SK-N-SH (cell line): ENCODE measurements at regions not wholly inside any gene's neighbourhood (a gene's known extent, or its start where the extent isn't known, plus 50 kb on each side); places are given as distances from the start of the nearest gene placed in this dataset.
"Not testable (repeated sequence)": the region's sequence is repeated elsewhere in the genome, so short reads cannot be mapped to it uniquely, and the experiment has no call there.

Experiments
- CTCF ChIA-PET: fragments of 300-600, 350-600 bp; formaldehyde crosslinking; extraction: SDS; loops from one replicate; lab custom pipeline; 2021; lab: Yijun Ruan, JAX
- POLR2A ChIA-PET: fragments of 350-600 bp; sonication (Branson Sonifier 250); formaldehyde crosslinking; extraction: SDS; loops from one replicate; lab custom pipeline; 2020; ENCODE audit warnings: antibody characterized with exemption, inconsistent platforms; lab: Yijun Ruan, JAX
- DNase-seq: peaks from one replicate; pipeline ENCODE4 v3.0.0; 2012
- H2AFZ ChIP-seq: fragments of 200-600 bp; sonication (generic); 2 replicates; pipeline ENCODE4 v1.8.1; 2016; ENCODE audit warnings: antibody characterized with exemption, mild to moderate bottlenecking, low read depth
- H3F3A ChIP-seq: fragments of 200-600 bp; sonication (generic); replicated peaks from 2 replicates; pipeline ENCODE3; 2016; ENCODE audit warnings: antibody characterized with exemption, mild to moderate bottlenecking; ENCODE audit not compliant: insufficient read depth
- H3K27ac ChIP-seq, 2 experiments: fragments of 200-500 bp in 1 of 2; fragments of 200-600 bp in 1 of 2; sonication (Bioruptor generic) in 1 of 2; sonication (generic), shearing (Covaris generic) in 1 of 2; 2 replicates each; pipeline versions ENCODE4 v1.5.1 to v1.6.1; 2014 to 2016; ENCODE audit warnings: low read depth in 2 of 2, inconsistent platforms in 1 of 2, low read length in 1 of 2, mild to moderate bottlenecking in 1 of 2, mixed read lengths in 1 of 2
- H3K27me3 ChIP-seq: fragments of 200-600 bp; sonication (generic), shearing (Covaris generic); 2 replicates; pipeline ENCODE4 v1.6.1; 2016; ENCODE audit warnings: mixed run types; ENCODE audit not compliant: insufficient read depth
- H3K36me3 ChIP-seq, 2 experiments: fragments of 200-500 bp in 1 of 2; fragments of 200-600 bp in 1 of 2; sonication (Bioruptor generic) in 1 of 2; sonication (generic) in 1 of 2; replicated peaks in 1 of 2; 2 replicates each; pipeline versions ENCODE3 to v1.5.1; 2014 to 2016; ENCODE audit warnings: low read length in 1 of 2, mild to moderate bottlenecking in 1 of 2; ENCODE audit not compliant: insufficient read depth in 2 of 2, control insufficient read depth in 1 of 2
- H3K4me1 ChIP-seq, 2 experiments: fragments of 200-500 bp in 1 of 2; fragments of 200-600 bp in 1 of 2; sonication (Bioruptor generic) in 1 of 2; sonication (generic), shearing (Covaris generic) in 1 of 2; 2 replicates each; pipeline versions ENCODE4 v1.5.1 to v1.6.1; 2014 to 2016; ENCODE audit warnings: low read depth in 1 of 2, low read length in 1 of 2, mixed run types in 1 of 2; ENCODE audit not compliant: insufficient read depth in 2 of 2, control insufficient read depth in 1 of 2
- H3K4me2 ChIP-seq: fragments of 200-600 bp; sonication (generic), shearing (Covaris generic); 2 replicates; pipeline ENCODE4 v1.6.1; 2017; ENCODE audit warnings: mixed run types
- H3K4me3 ChIP-seq, 2 experiments: fragments of 200-500 bp in 1 of 2; fragments of 200-600 bp in 1 of 2; sonication (Bioruptor generic) in 1 of 2; sonication (generic), shearing (Covaris generic) in 1 of 2; 2 replicates each; pipeline versions ENCODE4 v1.5.1 to v1.8.1; 2014 to 2016; ENCODE audit warnings: low read depth in 2 of 2, inconsistent platforms in 1 of 2, low read length in 1 of 2, mild to moderate bottlenecking in 1 of 2, mixed read lengths in 1 of 2, moderate library complexity in 1 of 2
- H3K79me2 ChIP-seq: fragments of 200-600 bp; sonication (generic); 2 replicates; pipeline ENCODE4 v1.8.1; 2017; ENCODE audit warnings: mild to moderate bottlenecking; ENCODE audit not compliant: insufficient read depth
- H3K9ac ChIP-seq: fragments of 200-600 bp; sonication (generic); 2 replicates; pipeline ENCODE4 v1.6.1; 2017; ENCODE audit warnings: mixed run types
- H3K9me2 ChIP-seq: fragments of 200-600 bp; sonication (generic); 2 replicates; pipeline ENCODE4 v1.6.1; 2017; ENCODE audit warnings: mixed run types
- H3K9me3 ChIP-seq: fragments of 200-600 bp; sonication (generic); 2 replicates; pipeline ENCODE4 v1.6.1; 2017; ENCODE audit warnings: mixed run types, mild to moderate bottlenecking, moderate library complexity
- H4K20me1 ChIP-seq: fragments of 200-600 bp; sonication (generic); 2 replicates; pipeline ENCODE4 v1.6.1; 2017; ENCODE audit warnings: mild to moderate bottlenecking, mixed run types; ENCODE audit not compliant: insufficient read depth
- EP300 ChIP-seq, 2 experiments: IDR thresholded peaks; 2 replicates each; pipeline versions ENCODE4 v1.4.0 to v1.6.1; 2012; ENCODE audit warnings: borderline replicate concordance in 1 of 2, low read depth in 1 of 2, low read length in 1 of 2
- EZH2phosphoT487 ChIP-seq: fragments of 200-600 bp; sonication (generic); IDR thresholded peaks from 2 replicates; pipeline ENCODE4 v1.6.1; 2017; ENCODE audit warnings: low read depth, mixed run types, mild to moderate bottlenecking, antibody characterized with exemption, moderate library complexity, borderline replicate concordance
- FOSL2 ChIP-seq: IDR thresholded peaks from 2 replicates; pipeline ENCODE4 v1.4.0; 2012; ENCODE audit warnings: low read depth, mild to moderate bottlenecking, moderate library complexity, borderline replicate concordance
- FOXJ3 ChIP-seq: sonication (generic); formaldehyde crosslinking; IDR thresholded peaks from 2 replicates; pipeline ENCODE4 v1.5.1; 2020; ENCODE audit warnings: mild to moderate bottlenecking, missing genetic modification reagents
- GATA2 ChIP-seq: sonication (generic); formaldehyde crosslinking; IDR thresholded peaks from 2 replicates; pipeline ENCODE4 v1.5.0; 2020; ENCODE audit warnings: mild to moderate bottlenecking, missing genetic modification reagents
- JUND ChIP-seq: IDR thresholded peaks from 2 replicates; pipeline ENCODE4 v1.4.0; 2012
- MXI1 ChIP-seq: IDR thresholded peaks from 2 replicates; pipeline ENCODE4 v1.6.1; 2012; ENCODE audit warnings: mild to moderate bottlenecking, low read depth, low read length, improper control_type of control experiment
- NRF1 ChIP-seq: IDR thresholded peaks from 2 replicates; pipeline ENCODE4 v1.6.1; 2012; ENCODE audit warnings: low read depth, mild to moderate bottlenecking, low read length
- REST ChIP-seq: IDR thresholded peaks from 2 replicates; pipeline ENCODE4 v1.6.1; 2012; ENCODE audit warnings: mild to moderate bottlenecking, low read depth, low read length, moderate library complexity
- RFX5 ChIP-seq: IDR thresholded peaks from 2 replicates; pipeline ENCODE4 v1.6.1; 2012; ENCODE audit warnings: mild to moderate bottlenecking, improper control_type of control experiment, low read length
- RXRA ChIP-seq: IDR thresholded peaks from 2 replicates; pipeline ENCODE4 v1.4.0; 2012; ENCODE audit warnings: low read depth, mild to moderate bottlenecking, borderline replicate concordance
- SMC3 ChIP-seq: IDR thresholded peaks from 2 replicates; pipeline ENCODE4 v1.6.1; 2012; ENCODE audit warnings: low read depth, low read length, improper control_type of control experiment
- TCF12 ChIP-seq: IDR thresholded peaks from 2 replicates; pipeline ENCODE4 v1.4.0; 2012
- TEAD4 ChIP-seq: IDR thresholded peaks from 2 replicates; pipeline ENCODE4 v1.4.0; 2012; ENCODE audit warnings: mild to moderate bottlenecking, borderline replicate concordance; ENCODE audit not compliant: insufficient read depth
- ZBTB33 ChIP-seq: IDR thresholded peaks from 2 replicates; pipeline ENCODE4 v1.4.0; 2012; ENCODE audit warnings: low read depth, borderline replicate concordance
- WGBS: methylation state at CpG from one replicate; pipeline ENCODE4 v1.1.6; 2017; ENCODE audit warnings: low lambda C conversion rate; 5-methylcytosine and 5-hydroxymethylcytosine counted together
- TF ChIP-seq, protein P1 (sequence below): fragments of 150-350 bp; IDR thresholded peaks from 2 replicates; pipeline ENCODE4 v1.6.1; 2016; ENCODE audit warnings: mild to moderate bottlenecking, low read depth, low read length
- TF ChIP-seq, protein P2 (sequence below): fragments of 200-600 bp; sonication (generic); IDR thresholded peaks from 2 replicates; pipeline ENCODE4 v1.6.1; 2017; ENCODE audit warnings: antibody characterized with exemption, mild to moderate bottlenecking, moderate library complexity
- TF ChIP-seq, protein P3 (sequence below): IDR thresholded peaks from 2 replicates; pipeline ENCODE4 v1.4.0; 2012; ENCODE audit warnings: low read depth

DNA sequence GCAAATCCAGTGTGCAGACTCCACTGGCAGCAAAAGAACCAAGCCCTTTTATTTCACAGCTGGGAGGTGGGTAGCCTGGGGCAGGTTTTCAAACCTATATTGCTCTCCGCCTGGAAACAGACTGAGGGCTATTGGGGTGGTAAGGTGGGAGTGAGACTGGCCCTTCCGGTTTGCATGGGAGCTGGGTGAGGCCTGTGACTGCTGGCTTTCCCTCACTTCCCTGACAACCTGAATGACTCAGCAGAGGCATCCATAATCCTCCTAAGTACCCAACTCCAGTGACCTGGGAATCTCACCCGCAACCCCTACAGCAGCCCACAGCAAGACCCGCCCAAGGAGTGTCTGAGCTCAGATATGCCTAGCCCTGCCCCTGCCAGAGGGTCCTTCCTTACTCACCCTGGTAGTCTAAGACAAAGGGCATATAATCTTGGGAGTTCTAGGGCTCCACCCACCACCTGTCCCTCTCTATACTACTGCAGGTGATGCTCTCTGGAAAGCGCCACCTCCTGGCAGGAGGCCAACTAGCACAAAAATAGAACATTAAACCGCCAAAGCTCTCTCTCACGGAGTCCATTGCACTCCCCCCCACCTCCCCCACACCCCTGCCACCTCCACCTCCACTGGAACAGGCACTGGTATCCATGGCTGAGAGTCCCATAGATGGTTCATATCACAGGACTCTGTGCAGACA, 602.0 kb upstream of the C16orf82 start:
- TF ChIP-seq FOXJ3 (no peak), FOSL2 (no peak), RFX5 (no peak), GATA2 (no peak), EP300 (IDR thresholded peaks at IDR 0.05; ENCODE audit: borderline replicate concordance in 1 of 2, low read depth in 1 of 2, low read length in 1 of 2) (no peak), NRF1 (no peak), TEAD4 (no peak), ZBTB33 (no peak), TCF12 (no peak), SMC3 (no peak), JUND (no peak), MXI1 (no peak), RXRA (no peak), EZH2phosphoT487 (no peak), REST (no peak)
- TF ChIP-seq, protein P1, sequence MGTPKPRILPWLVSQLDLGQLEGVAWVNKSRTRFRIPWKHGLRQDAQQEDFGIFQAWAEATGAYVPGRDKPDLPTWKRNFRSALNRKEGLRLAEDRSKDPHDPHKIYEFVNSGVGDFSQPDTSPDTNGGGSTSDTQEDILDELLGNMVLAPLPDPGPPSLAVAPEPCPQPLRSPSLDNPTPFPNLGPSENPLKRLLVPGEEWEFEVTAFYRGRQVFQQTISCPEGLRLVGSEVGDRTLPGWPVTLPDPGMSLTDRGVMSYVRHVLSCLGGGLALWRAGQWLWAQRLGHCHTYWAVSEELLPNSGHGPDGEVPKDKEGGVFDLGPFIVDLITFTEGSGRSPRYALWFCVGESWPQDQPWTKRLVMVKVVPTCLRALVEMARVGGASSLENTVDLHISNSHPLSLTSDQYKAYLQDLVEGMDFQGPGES = no peak
- TF ChIP-seq, protein P2, sequence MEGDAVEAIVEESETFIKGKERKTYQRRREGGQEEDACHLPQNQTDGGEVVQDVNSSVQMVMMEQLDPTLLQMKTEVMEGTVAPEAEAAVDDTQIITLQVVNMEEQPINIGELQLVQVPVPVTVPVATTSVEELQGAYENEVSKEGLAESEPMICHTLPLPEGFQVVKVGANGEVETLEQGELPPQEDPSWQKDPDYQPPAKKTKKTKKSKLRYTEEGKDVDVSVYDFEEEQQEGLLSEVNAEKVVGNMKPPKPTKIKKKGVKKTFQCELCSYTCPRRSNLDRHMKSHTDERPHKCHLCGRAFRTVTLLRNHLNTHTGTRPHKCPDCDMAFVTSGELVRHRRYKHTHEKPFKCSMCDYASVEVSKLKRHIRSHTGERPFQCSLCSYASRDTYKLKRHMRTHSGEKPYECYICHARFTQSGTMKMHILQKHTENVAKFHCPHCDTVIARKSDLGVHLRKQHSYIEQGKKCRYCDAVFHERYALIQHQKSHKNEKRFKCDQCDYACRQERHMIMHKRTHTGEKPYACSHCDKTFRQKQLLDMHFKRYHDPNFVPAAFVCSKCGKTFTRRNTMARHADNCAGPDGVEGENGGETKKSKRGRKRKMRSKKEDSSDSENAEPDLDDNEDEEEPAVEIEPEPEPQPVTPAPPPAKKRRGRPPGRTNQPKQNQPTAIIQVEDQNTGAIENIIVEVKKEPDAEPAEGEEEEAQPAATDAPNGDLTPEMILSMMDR = no peak
- TF ChIP-seq, protein P3, sequence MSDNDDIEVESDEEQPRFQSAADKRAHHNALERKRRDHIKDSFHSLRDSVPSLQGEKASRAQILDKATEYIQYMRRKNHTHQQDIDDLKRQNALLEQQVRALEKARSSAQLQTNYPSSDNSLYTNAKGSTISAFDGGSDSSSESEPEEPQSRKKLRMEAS = no peak
- H3K9me2 ChIP-seq = no peaks in the 10 kb centered on the region
- no peak overlapping the region for H3K4me2 ChIP-seq
- no peaks in the 10 kb centered on the region for H3K9me3 ChIP-seq
- no peak overlapping the region for H3K9ac ChIP-seq
- H3K79me2 ChIP-seq = no peaks in the 10 kb centered on the region
- no peaks in the 10 kb centered on the region for H3K27me3 ChIP-seq
- no peak for DNase-seq
- WGBS = 20% methylated on average over 6 of the region's 7 CpGs
- H3K4me1 ChIP-seq = no peaks in the 10 kb centered on the region
- no peaks in the 10 kb centered on the region for H4K20me1 ChIP-seq
- CTCF ChIA-PET = interaction anchor here (0.8 kb wide), 1 partner anchor 14 kb away, joined by 3 read pairs; no protein-coding TSS in a partner anchor
- H3K36me3 ChIP-seq = no peaks in the 10 kb centered on the region
- no peaks in the 10 kb centered on the region for H3F3A ChIP-seq
- no peak overlapping the region for H3K4me3 ChIP-seq
- no peak overlapping the region for H3K27ac ChIP-seq
- POLR2A ChIA-PET = no interaction called here
- no peak overlapping the region for H2AFZ ChIP-seq

DNA sequence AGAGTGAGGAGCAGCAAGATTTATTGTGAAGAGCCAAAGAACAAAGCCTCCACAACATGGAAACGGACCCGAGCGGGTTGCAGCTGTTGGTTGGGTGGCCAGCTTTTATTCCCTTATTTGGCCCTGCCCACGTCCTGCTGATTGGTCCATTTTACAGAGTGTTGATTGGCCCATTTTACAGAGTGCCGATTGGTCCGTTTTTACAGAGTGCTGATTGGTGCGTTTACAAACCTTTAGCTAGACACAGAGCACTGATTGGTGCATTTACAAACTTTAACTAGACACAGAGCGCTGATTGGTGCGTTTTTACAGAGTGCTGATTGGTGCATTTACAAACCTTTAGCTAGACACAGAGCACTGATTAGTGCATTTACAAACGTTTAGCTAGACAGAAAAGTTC, 592.3 kb upstream of the C16orf82 start:
- H3K9me2 ChIP-seq, H3K4me2 ChIP-seq, H4K20me1 ChIP-seq, H3K36me3 ChIP-seq, CTCF ChIA-PET, H3K27ac ChIP-seq, H3K4me3 ChIP-seq, DNase-seq, H3K27me3 ChIP-seq, H3F3A ChIP-seq, POLR2A ChIA-PET, H3K9me3 ChIP-seq, H2AFZ ChIP-seq, H3K4me1 ChIP-seq, H3K79me2 ChIP-seq, H3K9ac ChIP-seq: not testable (repeated sequence)
- 26% methylated on average over 10 of the region's 10 CpGs for WGBS
